ENCODE measurements at regions not wholly inside any gene's neighbourhood (a gene's known extent, or its start where the extent isn't known, plus 50 kb on each side); places are given as distances from the start of the nearest gene placed in this dataset.

- no peak for TF ChIP-seq REST (IDR thresholded peaks at IDR 0.05; ENCODE audit: low read depth)
- TF ChIP-seq CEBPB (IDR thresholded peaks at IDR 0.05) = no peak
- no peak for TF ChIP-seq MAX (IDR thresholded peaks at IDR 0.05)
- TF ChIP-seq FOXM1 (IDR thresholded peaks at IDR 0.05; ENCODE audit: borderline replicate concordance, low read depth) = no peak
- no peak for TF ChIP-seq EP300 (IDR thresholded peaks at IDR 0.05; ENCODE audit: borderline replicate concordance)
- TF ChIP-seq EGR1 (IDR thresholded peaks at IDR 0.05) = no peak
These were observed 110.3 kb upstream of the EDNRB start for GRCh38 chr13:78028960-78029359.
